AG04449 (cell line): ENCODE measurements at regions not wholly inside any gene's neighbourhood (a gene's known extent, or its start where the extent isn't known, plus 50 kb on each side); places are given as distances from the start of the nearest gene placed in this dataset.
"Not testable (repeated sequence)": the region's sequence is repeated elsewhere in the genome, so short reads cannot be mapped to it uniquely, and the experiment has no call there.

Source experiments
- CTCF ChIA-PET: fragments of 350-600 bp; formaldehyde crosslinking; extraction: SDS; loops from one replicate; lab custom pipeline; 2021; ENCODE audit warnings: antibody characterized with exemption; lab: Yijun Ruan, JAX
- POLR2A ChIA-PET: fragments of 400-600, 350-600 bp; formaldehyde crosslinking; extraction: SDS; loops from one replicate; lab custom pipeline; 2020; ENCODE audit warnings: antibody characterized with exemption, inconsistent platforms; lab: Yijun Ruan, JAX
- DNase-seq: peaks from one replicate; pipeline ENCODE4 v3.0.0-alpha.2; 2010; ENCODE audit warnings: low read depth, low spot score
- H3K4me3 ChIP-seq: 2 replicates; pipeline ENCODE4 v1.5.1; 2011; ENCODE audit warnings: low read depth, mild to moderate bottlenecking, control low read depth, low read length
- TF ChIP-seq, protein P1 (sequence below): IDR thresholded peaks from one replicate; pipeline ENCODE4 v1.5.1; 2011; ENCODE audit warnings: mild to moderate bottlenecking, moderate library complexity, low read length, control low read depth, inconsistent platforms; ENCODE audit not compliant: insufficient read depth; ENCODE audit errors: missing control alignments

DNA sequence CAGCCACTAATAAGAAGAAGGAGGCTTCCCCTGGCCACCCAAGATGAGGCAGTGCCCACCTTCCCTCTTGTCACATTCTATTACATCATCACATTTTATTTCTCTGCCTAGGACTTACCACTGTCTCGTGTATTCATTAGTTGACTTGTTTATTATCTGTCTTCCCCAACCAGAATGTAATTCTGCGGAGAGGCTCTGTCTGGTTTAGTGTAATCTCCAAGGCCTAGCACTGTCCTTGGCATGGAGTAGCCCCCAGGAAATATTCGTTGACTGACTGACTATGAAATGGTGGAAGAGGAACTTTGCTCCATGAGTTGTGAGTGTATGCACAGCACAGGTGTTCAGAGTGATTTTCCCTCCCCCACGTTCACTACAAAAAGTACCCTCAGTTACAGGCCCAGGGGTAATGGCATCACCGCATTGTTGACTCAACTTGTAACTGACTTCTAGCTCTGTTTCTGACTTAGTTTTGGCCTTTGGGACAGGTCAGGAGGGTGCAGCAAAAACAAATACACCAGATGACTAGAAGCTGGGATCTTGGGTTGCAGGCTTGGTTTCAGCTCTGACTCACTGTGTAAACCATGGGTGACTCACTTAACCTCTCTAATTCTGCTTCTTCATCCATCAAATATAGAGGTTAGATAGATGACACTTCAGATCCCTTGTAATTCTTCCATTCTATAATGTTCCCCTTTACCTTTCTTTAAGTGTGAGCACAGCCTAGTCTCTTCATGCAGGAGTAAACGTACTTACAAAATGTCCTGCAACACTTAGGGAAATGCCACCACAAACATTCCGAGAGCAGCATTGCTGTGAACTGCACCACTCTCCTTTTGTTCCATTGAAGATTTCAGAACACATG lies 229.7 kb downstream of the KCNRG start:
- TF ChIP-seq, protein P1, sequence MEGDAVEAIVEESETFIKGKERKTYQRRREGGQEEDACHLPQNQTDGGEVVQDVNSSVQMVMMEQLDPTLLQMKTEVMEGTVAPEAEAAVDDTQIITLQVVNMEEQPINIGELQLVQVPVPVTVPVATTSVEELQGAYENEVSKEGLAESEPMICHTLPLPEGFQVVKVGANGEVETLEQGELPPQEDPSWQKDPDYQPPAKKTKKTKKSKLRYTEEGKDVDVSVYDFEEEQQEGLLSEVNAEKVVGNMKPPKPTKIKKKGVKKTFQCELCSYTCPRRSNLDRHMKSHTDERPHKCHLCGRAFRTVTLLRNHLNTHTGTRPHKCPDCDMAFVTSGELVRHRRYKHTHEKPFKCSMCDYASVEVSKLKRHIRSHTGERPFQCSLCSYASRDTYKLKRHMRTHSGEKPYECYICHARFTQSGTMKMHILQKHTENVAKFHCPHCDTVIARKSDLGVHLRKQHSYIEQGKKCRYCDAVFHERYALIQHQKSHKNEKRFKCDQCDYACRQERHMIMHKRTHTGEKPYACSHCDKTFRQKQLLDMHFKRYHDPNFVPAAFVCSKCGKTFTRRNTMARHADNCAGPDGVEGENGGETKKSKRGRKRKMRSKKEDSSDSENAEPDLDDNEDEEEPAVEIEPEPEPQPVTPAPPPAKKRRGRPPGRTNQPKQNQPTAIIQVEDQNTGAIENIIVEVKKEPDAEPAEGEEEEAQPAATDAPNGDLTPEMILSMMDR = no peak
- ChIA-PET CTCF (no interaction called here), POLR2A (interaction anchor here (0.7 kb wide), 1 partner anchor 162 kb away, joined by 3 read pairs; no protein-coding TSS in a partner anchor)
- DNase-seq = no peak
- H3K4me3 ChIP-seq = no peak overlapping the region

DNA sequence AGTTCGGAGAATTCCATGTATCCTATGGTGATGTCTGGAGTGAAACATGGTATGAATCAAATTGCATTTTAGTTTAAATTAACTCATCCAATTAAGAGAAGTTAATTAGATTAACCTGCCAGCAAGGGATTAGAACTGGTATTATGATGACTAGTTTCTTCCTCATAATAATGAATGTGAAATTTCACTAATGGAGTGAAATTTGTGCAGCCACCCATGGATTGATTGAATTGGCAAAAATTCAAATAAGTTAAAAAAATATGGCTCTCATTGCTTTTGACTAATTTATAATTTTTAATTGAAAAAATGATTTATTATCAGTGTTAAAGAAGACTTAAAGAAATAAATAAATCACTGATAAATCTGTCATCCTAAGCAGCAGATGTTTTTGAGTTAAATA lies 232.0 kb downstream of the KCNRG start:
- CTCF ChIA-PET = no interaction called here

DNA sequence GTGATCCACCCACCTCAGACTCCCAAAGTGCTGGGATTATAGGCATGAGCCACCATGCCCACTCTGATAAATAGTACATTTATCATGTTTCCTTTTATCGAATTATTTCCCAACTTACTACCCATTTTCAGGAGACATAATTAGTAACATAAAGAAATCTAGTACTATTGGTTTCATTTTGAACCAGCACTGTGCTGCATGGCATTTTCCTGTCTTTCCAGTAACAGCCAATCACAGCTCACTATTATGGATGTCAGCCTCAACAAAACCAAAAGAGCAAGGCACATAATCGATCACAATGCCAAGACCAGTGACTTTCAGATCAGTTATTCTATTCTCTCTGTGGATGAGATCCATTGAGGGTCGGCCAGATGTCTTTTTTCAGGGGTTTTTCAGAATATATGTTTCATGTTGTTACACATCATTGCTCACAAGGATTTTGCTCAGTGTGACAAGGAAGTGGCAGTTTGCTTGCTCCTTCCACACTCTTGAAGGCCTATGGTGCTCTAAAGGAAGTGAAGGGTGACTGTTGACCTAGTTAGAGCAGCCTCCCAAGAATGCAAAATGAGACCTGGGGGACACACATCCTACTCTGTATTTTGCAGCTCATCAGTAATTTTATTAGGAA lies 233.4 kb downstream of the KCNRG start:
- CTCF ChIA-PET = no interaction called here
- POLR2A ChIA-PET = no interaction called here
- H3K4me3 ChIP-seq = no peak overlapping the region
- TF ChIP-seq, protein P1 = no peak
- DNase-seq = no peak

More for the DNA sequence above, 232.0 kb downstream of the KCNRG start:
- POLR2A ChIA-PET = no interaction called here
- no peak for DNase-seq
- TF ChIP-seq, protein P1 = no peak
- H3K4me3 ChIP-seq = no peak overlapping the region

DNA sequence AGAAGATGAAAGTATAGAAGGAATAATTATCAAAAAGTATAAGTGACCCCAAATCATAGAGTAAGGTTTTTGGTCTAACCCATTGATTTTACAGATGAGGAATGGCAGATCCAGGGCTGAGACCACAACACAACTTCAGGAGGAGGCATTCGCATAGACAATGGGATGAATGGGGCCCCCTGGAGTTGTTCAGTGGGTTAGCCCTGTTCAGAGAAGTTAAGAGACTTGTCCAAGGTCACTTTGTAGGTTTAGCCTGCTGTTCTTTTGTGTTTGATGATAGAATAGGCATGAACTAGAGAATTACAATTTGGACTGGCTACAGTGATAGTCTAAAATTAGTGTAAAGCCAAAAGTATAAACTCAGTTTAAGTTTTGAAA lies 233.9 kb downstream of the KCNRG start:
- H3K4me3 ChIP-seq = no peak overlapping the region
- ChIA-PET CTCF (no interaction called here), POLR2A (no interaction called here)
- no peak for DNase-seq
- TF ChIP-seq, protein P1 = no peak

DNA sequence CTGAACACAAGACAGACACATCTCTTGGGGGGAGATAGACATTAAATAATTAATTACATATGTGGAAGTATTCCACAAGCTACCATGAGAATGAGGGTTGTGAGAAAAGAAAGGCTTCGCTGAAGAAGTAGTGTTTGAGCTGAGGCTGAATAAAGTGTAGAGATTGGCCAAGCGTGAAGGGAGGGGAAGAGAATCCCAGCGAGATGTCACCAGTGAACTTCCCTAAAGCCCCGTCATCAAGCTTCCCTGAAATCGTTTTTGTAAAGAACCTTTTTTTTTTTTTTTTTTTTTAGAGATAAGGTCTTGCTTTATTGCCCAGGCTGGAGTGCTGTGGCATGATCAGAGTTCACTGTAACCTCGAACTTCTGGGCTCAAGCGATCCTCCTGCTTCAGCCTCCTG lies 235.2 kb downstream of the KCNRG start:
- no peak for DNase-seq
- ChIA-PET POLR2A (no interaction called here), CTCF (no interaction called here)
- no peak overlapping the region for H3K4me3 ChIP-seq
- TF ChIP-seq, protein P1 = no peak

DNA sequence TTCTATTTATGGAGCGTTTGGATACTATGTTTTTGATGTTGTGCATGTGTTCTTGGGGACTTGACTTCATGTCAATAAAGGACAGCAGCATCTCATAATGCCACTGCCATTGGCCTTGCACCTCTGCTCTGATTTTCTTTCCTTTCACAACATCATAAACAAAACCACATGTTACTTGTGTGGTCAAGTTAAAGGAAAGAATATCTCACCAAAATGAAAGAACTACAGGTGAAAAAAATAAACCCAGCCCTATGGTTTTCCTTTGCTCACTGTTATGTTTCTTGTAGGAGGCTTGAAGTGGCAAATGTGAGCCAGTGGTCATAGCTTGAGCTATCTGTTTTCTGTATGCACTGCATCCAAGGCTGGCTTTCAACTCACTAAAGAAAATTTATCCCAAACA lies 240.4 kb downstream of the KCNRG start:
- CTCF ChIA-PET = no interaction called here
- POLR2A ChIA-PET = no interaction called here
- DNase-seq = no peak
- TF ChIP-seq, protein P1 = no peak
- no peak overlapping the region for H3K4me3 ChIP-seq

DNA sequence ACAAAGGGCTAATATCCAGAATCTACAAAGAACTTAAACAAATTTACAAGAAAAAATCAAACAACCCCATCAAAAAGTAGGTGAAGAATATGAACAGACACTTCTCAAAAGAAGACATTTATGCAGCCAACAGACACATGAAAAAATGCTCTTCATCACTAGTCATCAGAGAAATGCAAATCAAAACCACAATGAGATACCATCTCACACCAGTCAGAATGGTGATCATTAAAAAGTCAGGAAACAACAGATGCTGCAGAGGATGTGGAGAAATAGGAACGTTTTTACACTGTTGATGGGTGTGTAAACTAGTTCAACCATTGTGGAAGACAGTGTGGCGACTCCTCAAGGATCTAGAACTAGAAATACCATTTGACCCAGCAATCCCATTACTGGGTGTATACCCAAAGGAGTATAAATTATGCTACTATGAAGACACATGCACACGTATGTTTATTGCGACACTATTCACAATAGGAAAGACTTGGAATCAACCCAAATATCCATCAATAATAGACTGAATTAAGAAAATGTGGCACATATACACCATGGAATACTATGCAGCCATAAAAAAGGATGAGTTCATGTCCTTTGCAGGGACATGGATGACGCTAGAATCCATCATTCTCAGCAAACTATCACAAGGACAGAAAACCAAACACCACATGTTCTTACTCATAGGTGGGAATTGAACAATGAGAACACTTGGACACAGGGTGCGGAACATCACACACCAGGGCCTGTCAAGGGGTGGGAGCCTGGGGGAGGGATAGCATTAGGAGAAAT lies 241.5 kb downstream of the KCNRG start:
- H3K4me3 ChIP-seq, CTCF ChIA-PET, POLR2A ChIA-PET, DNase-seq: not testable (repeated sequence)
